Left kidney (tissue), 1 donor: ENCODE measurements at regions not wholly inside any gene's neighbourhood (a gene's known extent, or its start where the extent isn't known, plus 50 kb on each side); places are given as distances from the start of the nearest gene placed in this dataset.
"Not testable (repeated sequence)": the region's sequence is repeated elsewhere in the genome, so short reads cannot be mapped to it uniquely, and the experiment has no call there.

Experiments used
- DNase-seq: peaks from one replicate; pipeline ENCODE4 v3.0.0-alpha.2; 2013

- no peak for DNase-seq
Observed at GRCh38 chr11:112310848-112311247, 50.2 kb upstream of the PLET1 start.

- DNase-seq = no peak
Observed at GRCh38 chr11:112315057-112315720, 54.5 kb upstream of the PLET1 start.

- no peak for DNase-seq
Observed at GRCh38 chr11:112315861-112316739, 55.4 kb upstream of the PLET1 start.

GRCh38 chr11:112316971-112317370, 56.3 kb upstream of the PLET1 start:
- DNase-seq = no peak

- DNase-seq = no peak
Observed at GRCh38 chr11:112318184-112318591, 57.5 kb upstream of the PLET1 start.

GRCh38 chr11:112318661-112319060, 58.0 kb upstream of the PLET1 start:
- DNase-seq = no peak

GRCh38 chr11:112320668-112321067, 60.0 kb upstream of the PLET1 start:
- no peak for DNase-seq

- DNase-seq = no peak
Observed at GRCh38 chr11:112321501-112322172, 61.0 kb upstream of the PLET1 start.

GRCh38 chr11:112322173-112322790, 61.6 kb upstream of the PLET1 start:
- DNase-seq = no peak

- no peak for DNase-seq
Observed at GRCh38 chr11:112334381-112334780, 73.7 kb upstream of the PLET1 start.

- DNase-seq = no peak
Observed at GRCh38 chr11:112336356-112336886, 75.8 kb upstream of the PLET1 start.

GRCh38 chr11:112339566-112339965, 78.9 kb upstream of the PLET1 start:
- no peak for DNase-seq

GRCh38 chr11:112343368-112344039, 82.8 kb upstream of the PLET1 start:
- no peak for DNase-seq

- DNase-seq = no peak
Observed at GRCh38 chr11:112344040-112344413, 83.4 kb upstream of the PLET1 start.

- DNase-seq = no peak
Observed at GRCh38 chr11:112345166-112345565, 84.5 kb upstream of the PLET1 start.

- DNase-seq = no peak
Observed at GRCh38 chr11:112345706-112346105, 85.0 kb upstream of the PLET1 start.

- DNase-seq = no peak
Observed at GRCh38 chr11:112346586-112346985, 85.9 kb upstream of the PLET1 start.

GRCh38 chr11:112348480-112349029, 87.9 kb upstream of the PLET1 start:
- DNase-seq = no peak

- not testable (repeated sequence) for DNase-seq
Observed at GRCh38 chr11:112351423-112351822, 90.8 kb upstream of the PLET1 start.

- no peak for DNase-seq
Observed at GRCh38 chr11:112352907-112353306, 92.2 kb upstream of the PLET1 start.

GRCh38 chr11:112354364-112354763, 93.7 kb upstream of the PLET1 start:
- no peak for DNase-seq
